ENCODE measurements at regions not wholly inside any gene's neighbourhood (a gene's known extent, or its start where the extent isn't known, plus 50 kb on each side); places are given as distances from the start of the nearest gene placed in this dataset.

DNA sequence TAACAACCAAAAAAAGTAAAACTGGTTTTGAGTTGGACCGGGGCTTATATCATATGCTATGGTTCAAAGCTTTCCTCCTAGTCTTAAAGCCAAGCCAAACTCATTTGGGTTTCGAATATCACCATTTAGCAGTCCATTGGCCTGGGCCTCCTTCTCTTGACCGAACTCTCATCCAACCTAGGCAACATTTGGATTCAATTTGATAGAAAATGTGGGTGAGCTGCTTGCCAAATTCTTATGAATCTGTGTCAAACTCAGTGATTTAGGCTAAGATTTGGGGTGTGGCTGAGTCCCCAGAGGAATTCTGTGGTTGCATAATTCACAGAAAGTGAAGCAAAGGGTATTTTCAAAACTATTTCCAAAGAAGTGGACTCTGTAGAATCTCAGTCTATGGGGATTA is 83.7 kb downstream of the BLID start:
- BruUV-seq (replicated peaks), result no TSS peak
- Mint-ChIP-seq H3K9me3 (ENCODE audit: low read depth, unreplicated experiment) (no peaks in the 10 kb centered on the region), H3K27ac (ENCODE audit: unreplicated experiment) (no peak overlapping the region), H3K36me3 (ENCODE audit: insufficient read depth, unreplicated experiment) (no peaks in the 10 kb centered on the region), H3K4me1 (ENCODE audit: low read depth, unreplicated experiment) (no peaks in the 10 kb centered on the region), H3K27me3 (ENCODE audit: unreplicated experiment) (peaks cover 52% of the 10 kb centered on the region), H3K4me3 (ENCODE audit: low read depth, unreplicated experiment) (no peak overlapping the region)
- CTCF ChIA-PET, result no interaction called here
- DNase-seq, result no peak
- TF ChIP-seq, protein P1, sequence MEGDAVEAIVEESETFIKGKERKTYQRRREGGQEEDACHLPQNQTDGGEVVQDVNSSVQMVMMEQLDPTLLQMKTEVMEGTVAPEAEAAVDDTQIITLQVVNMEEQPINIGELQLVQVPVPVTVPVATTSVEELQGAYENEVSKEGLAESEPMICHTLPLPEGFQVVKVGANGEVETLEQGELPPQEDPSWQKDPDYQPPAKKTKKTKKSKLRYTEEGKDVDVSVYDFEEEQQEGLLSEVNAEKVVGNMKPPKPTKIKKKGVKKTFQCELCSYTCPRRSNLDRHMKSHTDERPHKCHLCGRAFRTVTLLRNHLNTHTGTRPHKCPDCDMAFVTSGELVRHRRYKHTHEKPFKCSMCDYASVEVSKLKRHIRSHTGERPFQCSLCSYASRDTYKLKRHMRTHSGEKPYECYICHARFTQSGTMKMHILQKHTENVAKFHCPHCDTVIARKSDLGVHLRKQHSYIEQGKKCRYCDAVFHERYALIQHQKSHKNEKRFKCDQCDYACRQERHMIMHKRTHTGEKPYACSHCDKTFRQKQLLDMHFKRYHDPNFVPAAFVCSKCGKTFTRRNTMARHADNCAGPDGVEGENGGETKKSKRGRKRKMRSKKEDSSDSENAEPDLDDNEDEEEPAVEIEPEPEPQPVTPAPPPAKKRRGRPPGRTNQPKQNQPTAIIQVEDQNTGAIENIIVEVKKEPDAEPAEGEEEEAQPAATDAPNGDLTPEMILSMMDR (IDR thresholded peaks at IDR 0.05; ENCODE audit: unreplicated experiment), result no peak
- intact Hi-C loops (cut with micrococcal nuclease; ENCODE audit: unreplicated experiment), result no loop called here

DNA sequence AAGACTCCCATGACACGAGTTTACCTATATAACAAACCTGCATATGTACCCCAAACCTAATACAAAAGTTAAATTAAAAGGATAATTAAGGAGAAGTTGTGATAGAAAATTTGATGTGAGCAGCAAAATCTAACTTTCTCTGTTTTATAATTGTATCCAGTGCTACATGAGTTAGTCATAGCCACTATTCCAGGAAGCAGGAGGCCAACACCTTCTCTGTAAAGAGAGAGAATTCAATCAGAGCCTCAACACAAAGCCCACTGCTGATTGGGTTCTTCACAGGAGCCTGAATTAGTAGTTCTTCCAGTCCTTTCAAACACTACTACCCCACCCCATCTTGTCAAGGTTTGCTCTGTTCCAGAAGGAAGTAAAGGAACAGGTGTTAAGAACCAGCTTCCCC is 84.2 kb downstream of the BLID start:
- H3K4me1 Mint-ChIP-seq (ENCODE audit: low read depth, unreplicated experiment), result no peaks in the 10 kb centered on the region
- no TSS peak for BruUV-seq (replicated peaks)

DNA sequence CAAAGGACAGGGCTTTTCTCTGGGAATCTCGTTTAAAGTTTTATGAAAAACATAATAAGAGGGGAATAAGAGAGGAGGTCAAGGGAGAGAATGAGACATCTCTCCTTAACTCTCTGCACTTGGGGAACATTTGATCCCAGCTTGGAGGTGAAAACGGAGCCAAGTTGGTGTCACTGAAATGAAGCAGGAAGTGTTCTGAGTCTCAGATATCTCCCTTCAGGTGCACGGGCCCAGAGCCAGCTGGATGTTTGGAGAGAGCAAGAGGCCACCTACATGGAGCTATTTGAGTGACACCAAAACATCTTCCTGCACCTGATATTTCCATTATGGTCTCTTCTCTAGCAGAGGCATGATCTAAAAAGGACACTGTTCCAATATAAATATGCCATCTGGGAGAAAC is 85.7 kb downstream of the BLID start:
- Mint-ChIP-seq H3K27ac (ENCODE audit: unreplicated experiment) (no peak overlapping the region), H3K36me3 (ENCODE audit: insufficient read depth, unreplicated experiment) (no peaks in the 10 kb centered on the region), H3K4me1 (ENCODE audit: low read depth, unreplicated experiment) (no peaks in the 10 kb centered on the region), H3K4me3 (ENCODE audit: low read depth, unreplicated experiment) (no peak overlapping the region), H3K27me3 (ENCODE audit: unreplicated experiment) (peaks cover 56% of the 10 kb centered on the region), H3K9me3 (ENCODE audit: low read depth, unreplicated experiment) (no peaks in the 10 kb centered on the region)
- no TSS peak for BruUV-seq (replicated peaks)
- CTCF ChIA-PET, result no interaction called here
- no peak for DNase-seq
- intact Hi-C loops (cut with micrococcal nuclease; ENCODE audit: unreplicated experiment), result no loop called here
- TF ChIP-seq, protein P1 (IDR thresholded peaks at IDR 0.05; ENCODE audit: unreplicated experiment), result no peak

More for the DNA sequence above, 84.2 kb downstream of the BLID start:
- no peak overlapping the region for H3K27ac Mint-ChIP-seq (ENCODE audit: unreplicated experiment)
- intact Hi-C loops (cut with micrococcal nuclease; ENCODE audit: unreplicated experiment), result no loop called here
- no peaks in the 10 kb centered on the region for H3K9me3 Mint-ChIP-seq (ENCODE audit: low read depth, unreplicated experiment)
- H3K4me3 Mint-ChIP-seq (ENCODE audit: low read depth, unreplicated experiment), result no peak overlapping the region
- CTCF ChIA-PET, result interaction anchor here (0.6 kb wide), 1 partner anchor 668 kb away, joined by 5 read pairs; no protein-coding TSS in a partner anchor
- no peaks in the 10 kb centered on the region for H3K36me3 Mint-ChIP-seq (ENCODE audit: insufficient read depth, unreplicated experiment)
- no peak for DNase-seq
- peaks cover 50% of the 10 kb centered on the region for H3K27me3 Mint-ChIP-seq (ENCODE audit: unreplicated experiment)
- TF ChIP-seq, protein P1 (IDR thresholded peaks at IDR 0.05; ENCODE audit: unreplicated experiment), result no peak

DNA sequence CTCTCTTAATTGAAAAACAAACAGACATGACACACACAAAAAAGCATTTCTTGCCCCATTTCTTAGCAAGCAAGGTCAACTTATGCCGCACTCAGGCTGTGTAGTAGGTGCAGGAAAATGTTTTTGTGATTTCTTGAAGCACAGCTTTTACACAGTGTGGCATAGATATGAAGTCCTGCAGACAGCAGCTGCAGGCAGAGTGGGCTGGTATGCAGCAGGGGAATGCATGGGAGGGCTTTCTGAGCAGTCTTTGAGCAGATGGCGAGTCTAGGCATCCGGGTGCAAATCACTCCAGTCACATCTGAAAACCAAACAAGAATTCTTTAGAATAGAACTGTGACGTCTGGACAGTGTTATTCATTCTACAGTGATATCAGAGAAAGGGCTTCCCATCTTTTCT is 87.5 kb downstream of the BLID start:
- Mint-ChIP-seq H3K36me3 (ENCODE audit: insufficient read depth, unreplicated experiment) (no peaks in the 10 kb centered on the region), H3K27me3 (ENCODE audit: unreplicated experiment) (peaks cover 56% of the 10 kb centered on the region), H3K9me3 (ENCODE audit: low read depth, unreplicated experiment) (no peaks in the 10 kb centered on the region), H3K27ac (ENCODE audit: unreplicated experiment) (no peak overlapping the region), H3K4me1 (ENCODE audit: low read depth, unreplicated experiment) (no peaks in the 10 kb centered on the region), H3K4me3 (ENCODE audit: low read depth, unreplicated experiment) (no peak overlapping the region)
- intact Hi-C loops (cut with micrococcal nuclease; ENCODE audit: unreplicated experiment), result no loop called here
- BruUV-seq (replicated peaks), result no TSS peak
- DNase-seq, result no peak
- CTCF ChIA-PET, result no interaction called here
- TF ChIP-seq, protein P1 (IDR thresholded peaks at IDR 0.05; ENCODE audit: unreplicated experiment), result no peak

Data from Calu3 (cell line).